NCI-H226 (cell line): ENCODE measurements at regions not wholly inside any gene's neighbourhood (a gene's known extent, or its start where the extent isn't known, plus 50 kb on each side); places are given as distances from the start of the nearest gene placed in this dataset.

Experiments
- DNase-seq: peaks from one replicate; pipeline ENCODE4 v3.0.0-alpha.2; 2015

DNA sequence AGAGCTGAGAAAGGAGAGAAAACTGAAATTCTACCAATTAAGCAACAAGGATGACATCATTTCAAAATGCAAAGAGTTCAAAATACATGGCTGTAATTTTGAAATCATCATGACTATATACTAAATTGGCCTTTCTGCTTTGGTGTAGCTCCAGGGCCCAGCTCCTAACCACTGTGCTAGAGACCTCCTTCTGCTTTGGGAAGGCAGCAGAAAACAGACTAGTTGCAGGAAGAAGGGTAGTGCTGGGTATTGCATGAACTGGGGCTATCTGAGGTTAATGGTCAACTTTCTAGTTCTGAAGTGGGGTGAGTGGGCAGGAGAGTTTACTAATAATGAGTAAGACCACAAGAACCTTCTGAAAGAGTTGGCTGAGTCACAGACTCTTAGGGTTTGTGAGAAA, 66.2 kb downstream of the PTGER2 start:
- peak; percentile 45 for DNase-seq
